Stimulated activated CD4-positive, alpha-beta T cell treated with anti-CD3 and anti-CD28 coated beads, Interleukin-1b, Interleukin-23, amount 100 ng/mL, for 24 hours (primary cell): ENCODE measurements at regions not wholly inside any gene's neighbourhood (a gene's known extent, or its start where the extent isn't known, plus 50 kb on each side); places are given as distances from the start of the nearest gene placed in this dataset.
"Not testable (repeated sequence)": the region's sequence is repeated elsewhere in the genome, so short reads cannot be mapped to it uniquely, and the experiment has no call there.

Source experiments
- DNase-seq, 4 experiments: peaks; one replicate each; pipeline ENCODE4 v3.0.0-alpha.2; 2020; ENCODE audit warnings: low read depth in 4 of 4, low spot score in 1 of 4

GRCh38 chr1:221246067-221246466 lies 366.8 kb downstream of the HLX start:
- DNase-seq: no peak

GRCh38 chr1:221246628-221247415 lies 367.6 kb downstream of the HLX start:
- DNase-seq: no peak

- no peak for DNase-seq
These were observed 372.3 kb downstream of the HLX start for GRCh38 chr1:221251580-221251979.

DNA sequence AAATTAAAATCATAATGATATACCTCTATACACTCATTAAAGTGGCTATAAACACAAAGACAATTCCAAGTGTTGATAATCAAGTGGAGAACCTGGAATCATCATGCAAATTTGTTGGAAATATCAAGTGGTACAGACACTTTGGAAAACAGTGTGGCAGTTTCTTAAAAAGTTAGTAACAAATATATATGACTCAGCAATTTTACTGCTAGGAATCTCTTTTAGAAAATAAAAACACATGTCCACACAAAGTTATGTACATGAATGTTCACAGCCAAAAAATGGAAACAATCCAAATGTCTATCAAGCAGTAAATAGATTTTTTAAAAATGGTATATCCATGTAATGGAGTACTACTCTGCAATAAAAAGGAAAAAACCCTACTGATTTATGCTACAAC lies 375.6 kb downstream of the HLX start:
- no peak for DNase-seq

DNA sequence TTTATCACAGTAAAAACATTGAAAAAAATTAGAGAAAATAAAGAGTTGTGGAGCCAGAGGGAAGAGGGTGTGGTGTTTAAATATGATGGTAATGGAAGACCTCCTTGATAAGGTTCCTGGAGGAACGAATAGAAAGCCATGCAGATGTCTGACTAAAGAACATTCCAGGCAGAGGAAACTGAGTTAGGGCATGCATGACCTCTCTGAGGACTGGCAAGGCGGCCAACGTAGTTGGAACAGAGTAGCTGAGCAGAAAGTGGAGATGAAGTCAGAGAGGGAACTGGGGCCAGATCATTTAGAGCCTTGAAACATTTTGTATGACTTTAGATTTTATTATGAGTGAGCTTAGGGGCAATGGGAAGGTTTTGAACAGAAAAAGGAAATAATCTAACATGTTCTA lies 377.5 kb downstream of the HLX start:
- DNase-seq: no peak

DNA sequence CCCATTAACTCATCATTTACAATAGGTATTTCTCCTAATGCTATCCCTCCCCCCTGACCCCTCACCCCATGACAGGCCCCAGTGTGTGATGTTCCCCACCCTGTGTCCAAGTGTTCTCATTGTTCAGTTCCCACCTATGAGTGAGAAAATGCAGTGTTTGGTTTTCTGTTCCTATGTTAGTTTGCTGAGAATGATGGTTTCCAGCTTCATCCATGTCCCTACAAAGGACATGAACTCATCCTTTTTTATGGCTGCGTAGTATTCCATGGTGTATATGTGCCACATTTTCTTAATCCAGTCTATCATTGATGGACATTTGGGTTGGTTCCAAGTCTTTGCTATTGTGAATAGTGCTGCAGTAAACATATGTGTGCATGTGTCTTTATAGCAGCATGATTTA lies 378.3 kb downstream of the HLX start:
- not testable (repeated sequence) for DNase-seq

DNA sequence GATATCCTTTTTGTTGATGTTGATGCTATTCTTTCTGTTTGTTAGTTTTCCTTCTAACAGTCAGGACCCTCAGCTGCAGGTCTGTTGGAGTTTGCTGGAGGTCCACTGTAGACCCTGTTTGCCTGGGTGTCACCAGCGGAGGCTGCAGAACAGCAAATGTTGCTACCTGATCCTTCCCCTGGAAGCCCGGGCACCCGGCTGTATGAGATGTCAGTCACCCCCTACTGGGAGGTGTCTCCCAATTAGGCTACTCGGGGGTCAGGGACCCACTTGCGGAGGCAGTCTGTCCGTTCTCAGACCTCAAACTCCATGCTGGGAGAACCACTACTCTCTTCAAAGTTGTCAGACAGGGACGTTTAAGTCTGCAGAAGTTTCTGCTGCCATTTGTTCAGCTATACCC lies 383.4 kb downstream of the HLX start:
- not testable (repeated sequence) for DNase-seq

- DNase-seq: peak; percentile 4 to 27 (median 12)
These were observed 384.9 kb downstream of the HLX start for GRCh38 chr1:221263831-221264767.

GRCh38 chr1:221264848-221265247 lies 385.6 kb downstream of the HLX start:
- no peak for DNase-seq

GRCh38 chr1:221268295-221268694 lies 389.1 kb downstream of the HLX start:
- DNase-seq: no peak

DNA sequence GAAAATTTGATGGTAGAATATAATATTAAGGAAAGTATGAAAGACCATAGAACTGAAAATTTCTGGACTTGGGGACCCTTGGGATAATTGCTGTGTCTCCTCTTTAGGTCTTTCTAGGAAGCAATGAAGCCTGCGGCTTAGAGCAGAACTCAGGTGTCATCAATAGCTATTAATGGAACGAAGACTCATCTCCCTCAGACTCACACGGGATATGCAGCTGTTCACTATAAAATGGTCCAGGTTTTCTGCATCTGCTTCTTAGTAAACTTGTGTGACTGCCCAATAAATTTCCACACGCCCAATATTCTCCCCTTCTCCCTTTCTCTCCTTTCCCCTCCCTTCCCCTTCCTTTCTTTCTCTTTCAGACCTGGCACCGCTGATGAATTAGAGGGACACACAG lies 392.5 kb downstream of the HLX start:
- DNase-seq: no peak

DNA sequence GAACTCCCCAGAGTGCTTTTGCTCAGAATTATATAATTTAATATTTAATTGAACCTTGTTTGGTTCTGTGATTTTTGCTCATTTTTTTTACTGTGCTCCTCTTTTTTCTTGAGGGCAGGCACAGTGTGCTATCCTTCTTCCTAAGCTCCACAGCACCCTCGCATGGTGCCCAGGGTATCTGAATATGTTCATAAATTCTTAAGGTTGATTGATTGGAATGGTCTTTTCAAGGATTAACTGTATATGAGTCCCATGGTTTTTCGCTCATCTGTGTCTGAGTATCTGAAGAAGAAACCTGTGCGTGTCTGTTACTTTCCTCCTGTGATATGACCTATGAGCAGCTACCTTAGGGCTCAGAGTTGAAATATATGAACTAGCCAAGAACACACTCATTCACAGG lies 393.7 kb downstream of the HLX start:
- no peak for DNase-seq

GRCh38 chr1:221274373-221274772 lies 395.1 kb downstream of the HLX start:
- DNase-seq: no peak

DNA sequence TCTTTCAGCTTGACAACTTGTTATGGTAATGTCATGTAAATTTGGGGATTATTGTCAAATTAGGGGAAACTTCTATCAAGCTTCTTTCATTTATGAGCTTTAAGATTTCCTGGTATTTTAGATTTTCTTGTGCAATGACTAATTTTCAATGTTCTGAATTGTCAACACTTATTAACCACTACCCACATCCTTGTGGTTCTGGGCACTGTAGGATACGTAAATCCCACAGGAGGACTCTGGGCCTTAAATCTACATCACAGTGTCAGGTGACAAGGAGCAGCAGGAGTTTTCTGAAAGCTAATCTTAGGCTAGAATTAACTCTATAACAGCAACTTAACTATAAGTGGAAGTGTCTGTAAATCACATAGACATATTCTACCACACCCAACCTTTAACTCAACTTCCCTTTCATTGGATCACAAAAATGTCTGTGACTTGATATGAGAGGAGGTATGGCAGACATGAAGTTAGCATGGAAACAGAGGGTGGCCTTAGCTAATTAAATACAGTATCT lies 397.7 kb downstream of the HLX start:
- DNase-seq: no peak

- DNase-seq: no peak
These were observed 399.9 kb downstream of the HLX start for GRCh38 chr1:221279146-221279545.

- DNase-seq: no peak
These were observed 404.3 kb downstream of the HLX start for GRCh38 chr1:221283532-221283931.

DNA sequence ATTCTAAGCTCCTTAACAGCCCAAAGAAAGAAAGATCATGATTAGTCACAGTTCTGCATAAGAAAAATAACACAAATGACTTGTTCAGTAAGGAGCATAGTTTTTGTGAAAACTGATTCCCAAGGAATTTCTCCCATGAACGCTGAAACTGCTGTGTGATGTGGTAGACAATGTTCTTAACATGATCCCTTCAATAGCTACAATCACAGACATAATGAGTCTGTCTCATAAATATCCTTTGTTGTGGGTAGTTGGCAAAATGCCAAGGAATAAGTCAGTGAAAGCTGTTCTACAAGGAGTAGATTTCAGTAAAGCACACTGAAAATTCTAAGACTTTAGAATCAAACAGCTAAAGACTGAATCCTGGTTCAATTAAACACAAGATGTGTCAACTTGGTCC lies 404.8 kb downstream of the HLX start:
- DNase-seq: no peak

GRCh38 chr1:221284991-221285390 lies 405.7 kb downstream of the HLX start:
- not testable (repeated sequence) for DNase-seq

GRCh38 chr1:221285458-221286210 lies 406.4 kb downstream of the HLX start:
- DNase-seq: not testable (repeated sequence)

DNA sequence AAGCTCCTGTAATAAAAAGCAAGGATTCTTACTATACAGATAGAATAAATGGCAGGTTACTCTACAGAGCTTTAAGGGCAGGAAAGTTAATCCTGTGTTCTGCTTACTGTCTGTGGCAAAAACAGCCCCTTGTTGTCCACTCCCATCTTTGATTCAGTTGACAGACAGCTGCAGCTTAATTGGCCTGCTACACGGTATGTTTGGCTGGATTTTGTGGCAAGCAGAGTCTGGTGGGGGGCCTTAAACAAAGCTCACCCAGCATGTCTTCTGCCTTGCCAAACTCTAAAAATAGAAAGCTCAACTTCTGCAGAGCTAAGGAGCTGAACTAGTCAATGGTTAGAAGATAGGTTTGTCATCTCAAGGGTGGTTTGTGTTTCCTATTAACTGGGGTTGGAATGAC lies 407.2 kb downstream of the HLX start:
- no peak for DNase-seq

GRCh38 chr1:221289103-221289502 lies 409.9 kb downstream of the HLX start:
- no peak for DNase-seq
